Dedifferentiated amniotic fluid mesenchymal stem cell (primary cell): ENCODE measurements at regions not wholly inside any gene's neighbourhood (a gene's known extent, or its start where the extent isn't known, plus 50 kb on each side); places are given as distances from the start of the nearest gene placed in this dataset.
"Not testable (repeated sequence)": the region's sequence is repeated elsewhere in the genome, so short reads cannot be mapped to it uniquely, and the experiment has no call there.

Source experiments
- DNase-seq: peaks from one replicate; pipeline ENCODE4 v3.0.0-alpha.2; 2016; ENCODE audit errors: extremely low spot score

DNA sequence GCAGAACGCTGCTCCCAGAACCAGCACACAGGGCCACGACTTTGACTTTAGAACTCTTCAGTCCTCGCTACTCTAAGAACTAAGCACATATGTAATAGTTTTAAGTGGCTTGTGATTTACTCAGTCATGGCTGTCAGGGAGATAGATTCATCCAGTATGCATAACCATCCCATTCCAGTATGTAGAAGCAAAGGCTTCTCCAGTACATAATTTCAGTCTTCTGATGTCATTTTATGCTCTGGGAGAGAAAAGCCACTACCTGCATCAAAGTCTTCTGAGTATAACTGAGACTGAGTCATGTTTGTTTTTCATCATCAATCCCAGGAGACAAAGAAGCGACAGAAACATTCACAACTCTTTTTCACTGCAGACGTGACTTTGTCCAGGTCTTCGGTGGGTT, 885.7 kb downstream of the PLA2G4A start:
- DNase-seq, result no peak

DNA sequence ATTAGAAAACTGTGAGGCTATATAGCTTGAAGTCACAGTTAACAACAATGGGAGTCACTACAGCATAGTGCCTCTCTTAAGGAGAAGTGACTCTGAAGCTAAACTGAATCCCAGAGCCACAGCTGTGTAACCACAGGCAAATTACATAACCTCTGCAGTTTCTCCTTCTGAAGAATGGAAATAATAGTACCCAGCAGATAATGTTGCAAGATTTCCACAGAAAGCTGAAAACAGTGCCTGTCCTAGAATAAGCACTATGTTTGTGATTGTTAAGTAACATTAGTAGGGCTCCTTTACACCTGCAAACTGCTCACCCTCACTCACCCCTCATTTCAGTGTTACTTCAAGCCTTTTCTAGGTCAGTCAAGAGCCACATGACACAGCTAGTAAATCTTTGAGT, 886.7 kb downstream of the PLA2G4A start:
- DNase-seq, result no peak

DNA sequence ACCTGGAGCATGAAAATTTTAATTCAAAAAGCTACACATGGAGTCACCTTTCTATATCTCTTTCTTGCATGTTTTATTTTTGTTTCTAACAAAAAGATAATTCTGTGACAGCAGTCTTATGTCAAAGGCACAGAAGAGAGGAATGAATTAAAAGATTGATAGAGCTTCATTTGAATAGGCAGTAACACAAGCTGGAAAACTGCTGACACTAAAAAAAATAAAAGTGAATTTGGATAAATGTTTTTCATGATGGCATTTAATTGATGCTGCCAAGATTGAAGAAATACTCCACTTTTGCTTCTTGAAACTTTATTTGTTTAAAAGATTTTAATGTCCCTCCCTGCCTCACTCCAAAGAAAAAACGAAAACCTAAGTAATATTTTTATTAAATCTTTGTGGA, 887.4 kb downstream of the PLA2G4A start:
- no peak for DNase-seq

DNA sequence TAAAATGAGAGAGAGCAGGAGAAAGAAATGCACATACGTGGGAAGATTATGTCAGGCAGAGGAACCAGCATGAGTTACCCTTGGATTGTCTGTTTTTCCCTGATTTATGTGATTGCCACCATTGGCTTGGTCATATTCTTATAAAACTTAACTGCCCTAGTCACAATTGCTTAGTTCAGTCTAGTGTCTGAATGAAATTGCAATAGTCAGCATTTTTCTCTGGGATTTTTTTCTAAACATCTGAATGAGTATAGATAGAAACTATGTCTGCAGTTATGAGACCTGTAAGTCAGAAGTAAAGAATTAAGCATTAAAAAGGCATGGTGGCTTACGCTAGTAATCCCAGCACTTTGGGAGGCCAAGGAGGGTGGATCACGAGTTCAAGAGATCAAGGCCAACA, 889.8 kb downstream of the PLA2G4A start:
- no peak for DNase-seq

DNA sequence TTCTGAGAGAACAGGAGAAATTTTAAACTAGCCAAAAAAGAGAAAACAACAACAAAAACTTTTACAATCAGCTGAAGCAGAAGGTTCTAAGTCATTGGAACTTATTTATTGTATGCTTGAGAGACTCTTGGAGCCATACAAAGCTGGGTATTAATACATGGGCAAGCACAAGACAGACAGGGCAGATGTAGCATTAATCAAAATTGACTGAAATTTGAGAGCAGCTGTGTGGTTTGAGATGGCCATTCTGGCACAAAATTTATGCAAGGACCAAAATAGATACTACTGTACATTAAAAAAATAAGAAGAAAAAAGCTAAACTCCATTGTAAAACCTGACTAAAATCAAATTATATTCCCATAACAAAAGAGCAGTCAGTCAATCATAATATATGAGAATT, 892.5 kb downstream of the PLA2G4A start:
- DNase-seq, result no peak

DNA sequence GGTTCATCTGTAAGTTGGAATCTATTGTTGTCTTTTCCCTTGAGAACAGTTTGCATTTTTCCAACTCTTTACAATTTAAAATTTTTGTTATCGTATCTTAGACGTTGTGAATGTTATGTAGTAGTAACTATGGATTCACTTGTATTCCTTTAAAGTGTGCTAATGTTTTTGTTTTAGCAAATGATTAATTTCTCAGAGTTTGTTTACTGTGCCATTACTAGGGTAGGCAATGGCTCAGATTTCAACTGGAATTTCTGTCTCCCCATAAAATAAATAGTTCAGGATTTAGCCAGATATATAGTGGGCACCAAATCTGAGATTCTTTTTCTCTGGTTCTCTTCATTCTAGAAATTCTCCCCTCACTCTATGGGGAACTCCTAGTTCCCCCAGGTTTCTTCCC, 896.5 kb downstream of the PLA2G4A start:
- DNase-seq, result no peak

DNA sequence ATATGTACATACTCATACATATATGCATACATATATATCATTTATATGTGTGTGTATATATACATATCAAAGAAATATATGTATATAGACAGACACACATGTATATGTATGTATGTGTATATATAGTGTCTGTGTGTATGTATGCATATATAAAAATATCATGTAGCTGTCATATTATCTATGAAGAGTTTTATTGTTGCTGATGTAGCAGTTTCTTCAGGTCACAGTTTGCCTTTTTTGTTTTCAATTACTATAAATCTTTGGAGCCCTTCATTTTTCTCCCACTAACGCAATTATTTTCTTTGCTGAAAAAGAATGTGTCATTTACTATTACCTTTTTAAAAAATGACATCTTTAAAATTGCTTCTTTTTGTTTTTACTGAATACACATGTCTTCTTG, 904.5 kb downstream of the PLA2G4A start:
- DNase-seq, result no peak

DNA sequence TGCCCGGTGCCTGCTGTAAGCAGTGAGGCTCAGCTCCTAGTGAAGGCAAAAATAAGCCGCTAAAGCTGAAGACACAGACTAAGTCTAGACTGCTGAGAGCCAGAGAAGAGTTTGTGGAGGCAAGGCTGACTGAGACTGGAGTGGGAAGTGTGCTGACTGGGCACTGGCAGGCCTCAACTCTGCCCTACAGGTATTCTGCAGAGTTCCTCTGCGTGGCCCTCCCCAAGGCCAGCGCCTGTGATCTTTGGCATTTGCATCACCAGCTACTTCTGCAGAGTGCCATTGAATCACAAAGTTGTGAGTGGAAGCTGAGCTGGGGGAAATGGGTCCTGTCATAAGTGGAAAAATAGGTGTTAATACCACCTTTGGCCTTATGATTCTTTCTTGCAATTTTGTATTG, 905.7 kb downstream of the PLA2G4A start:
- no peak for DNase-seq

DNA sequence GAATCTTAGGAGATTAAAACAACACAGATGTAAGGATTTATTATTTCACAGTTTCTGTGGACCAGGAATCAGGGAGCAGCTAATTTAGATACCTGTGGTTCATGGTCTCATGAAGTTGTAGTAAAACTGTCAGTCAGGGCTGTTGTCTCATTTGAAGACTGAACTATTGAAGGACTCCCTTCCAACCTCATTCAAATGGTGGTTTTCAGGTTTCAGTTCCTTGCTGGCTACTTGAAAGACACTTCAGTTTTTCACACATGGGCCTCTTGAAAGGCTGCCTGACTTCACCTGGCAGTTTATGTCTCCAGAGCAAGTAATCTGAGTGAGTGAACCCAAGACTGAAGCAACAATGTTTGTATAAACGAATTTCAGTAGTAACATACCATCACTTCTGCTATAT, 915.9 kb downstream of the PLA2G4A start:
- DNase-seq, result no peak

DNA sequence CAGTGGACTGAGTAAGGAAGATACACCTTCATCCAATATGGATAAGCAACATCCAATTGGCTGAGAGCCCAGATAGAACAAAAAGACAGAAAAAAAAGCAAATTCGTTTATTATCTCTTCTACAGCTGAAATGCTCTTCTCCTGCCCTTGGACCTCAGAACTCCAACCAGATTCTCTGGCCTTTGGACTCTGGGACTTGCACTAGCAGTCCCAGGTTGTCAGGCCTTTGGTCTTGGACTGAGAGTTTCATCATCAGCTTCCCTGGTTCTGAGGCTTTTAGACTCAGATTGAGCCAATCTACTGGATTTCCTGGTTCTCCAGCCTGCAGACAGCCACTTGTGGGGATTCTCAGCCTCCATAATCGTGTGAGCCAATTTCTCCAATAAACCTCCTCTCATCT, 926.8 kb downstream of the PLA2G4A start:
- DNase-seq, result no peak

DNA sequence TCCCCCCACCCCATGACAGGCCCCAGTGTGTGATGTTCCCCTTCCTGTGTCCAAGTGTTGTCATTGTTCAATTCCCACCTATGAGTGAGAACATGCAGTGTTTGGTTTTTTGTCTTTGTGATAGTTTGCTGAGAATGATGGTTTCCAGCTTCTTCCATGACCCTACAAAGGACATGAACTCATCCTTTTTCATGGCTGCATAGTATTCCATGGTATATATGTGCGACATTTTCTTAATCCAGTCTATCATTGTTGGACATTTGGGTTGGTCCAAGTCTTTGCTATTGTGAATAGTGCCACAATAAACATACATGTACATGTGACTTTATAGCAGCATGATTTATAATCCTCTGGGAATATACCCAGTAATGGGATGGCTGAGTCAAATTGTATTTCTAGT, 927.9 kb downstream of the PLA2G4A start:
- DNase-seq, result not testable (repeated sequence)

DNA sequence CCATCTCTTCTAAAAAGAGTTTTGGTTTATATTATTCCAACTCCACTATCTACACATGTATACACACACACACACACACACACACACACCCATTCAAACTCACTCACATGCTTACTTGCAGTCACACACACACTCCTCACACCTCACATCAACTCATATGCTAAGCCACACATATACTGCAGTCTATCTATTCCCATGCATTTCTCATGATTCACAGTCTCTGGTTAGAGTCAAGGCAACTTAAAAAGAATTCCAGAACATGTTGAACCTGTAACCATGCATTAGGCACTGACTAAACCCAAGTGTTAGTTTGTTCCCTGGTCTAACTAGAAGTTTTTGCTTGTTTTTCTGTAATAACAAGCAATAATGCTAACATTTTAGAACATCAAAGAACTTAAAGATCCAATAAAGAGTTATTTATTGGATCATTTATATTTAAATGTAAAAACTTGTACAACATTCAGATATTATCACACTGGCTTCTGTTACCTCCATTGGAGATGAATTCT, 931.1 kb downstream of the PLA2G4A start:
- DNase-seq, result no peak

DNA sequence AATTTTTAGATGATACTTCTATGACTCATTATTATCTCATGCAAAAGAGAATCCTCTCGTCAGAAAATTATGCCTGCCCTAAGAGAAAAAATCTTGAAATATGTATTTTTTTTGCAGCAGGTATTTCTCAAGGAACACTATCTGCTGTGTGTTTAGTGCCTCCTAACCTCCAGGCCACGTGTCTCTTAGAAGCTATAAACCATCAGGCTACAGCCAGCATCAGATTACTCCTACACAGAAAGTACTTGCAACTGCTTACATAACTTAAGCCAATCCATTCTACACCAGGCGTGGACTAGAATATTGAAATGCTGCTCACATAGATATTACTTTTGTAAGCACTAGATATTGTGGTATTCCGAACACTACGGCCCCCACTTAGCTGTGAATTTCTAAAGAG, 933.4 kb downstream of the PLA2G4A start:
- no peak for DNase-seq

DNA sequence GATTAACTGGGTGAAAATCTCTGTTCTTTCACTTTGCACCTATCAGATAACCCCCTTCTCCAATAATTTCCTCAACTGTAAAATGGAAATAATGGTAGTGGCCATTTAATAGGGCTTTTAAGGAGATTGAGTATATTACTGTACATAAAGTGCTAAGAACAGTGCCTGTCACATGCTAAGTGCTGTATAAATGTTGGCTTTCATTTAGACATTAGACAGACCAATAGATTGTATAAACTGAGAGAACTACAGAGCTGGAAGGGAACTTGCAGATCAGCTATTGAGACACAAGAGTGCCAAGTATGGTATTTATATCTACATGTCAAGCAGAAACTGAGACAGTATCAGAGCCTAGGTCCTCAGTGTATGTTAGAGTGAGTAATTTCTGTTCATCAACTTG, 934.7 kb downstream of the PLA2G4A start:
- DNase-seq, result no peak

DNA sequence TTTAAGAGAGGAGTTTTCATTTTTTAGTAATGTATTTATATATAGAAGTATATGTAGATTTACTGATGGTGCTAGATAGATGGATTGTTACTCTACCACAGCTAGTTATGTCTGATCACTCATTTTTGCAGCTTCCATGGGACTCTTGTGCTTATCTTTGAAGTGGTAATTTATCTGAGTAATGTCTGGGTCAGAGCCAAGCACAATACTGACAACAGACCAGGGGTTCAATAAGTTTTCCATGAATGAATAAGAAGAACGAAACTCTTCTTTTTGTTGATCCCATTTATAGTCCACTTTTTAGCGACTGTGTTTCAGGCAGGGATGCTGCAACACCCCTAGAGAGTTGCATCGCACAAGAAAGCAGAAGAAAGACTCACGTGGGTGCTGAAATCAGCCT, 935.2 kb downstream of the PLA2G4A start:
- DNase-seq, result no peak

DNA sequence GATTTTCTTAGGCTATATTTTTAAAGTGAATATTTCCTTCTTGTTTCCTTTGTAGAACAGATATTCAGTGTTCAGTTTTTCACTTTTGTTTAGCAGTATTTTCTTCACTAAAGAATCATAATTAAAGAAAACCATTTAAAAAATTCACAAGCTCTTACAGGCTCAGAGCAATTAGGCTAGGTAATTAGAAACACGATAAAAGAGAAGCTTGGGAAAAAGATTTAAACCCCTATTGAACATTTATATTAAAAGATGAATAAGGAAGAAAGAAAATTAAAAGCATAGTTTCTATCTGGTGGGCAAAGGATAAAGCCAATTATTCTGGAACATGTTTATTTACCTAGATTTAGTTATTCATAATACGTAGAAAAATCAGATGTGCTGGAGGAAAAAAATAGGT, 942.6 kb downstream of the PLA2G4A start:
- no peak for DNase-seq

DNA sequence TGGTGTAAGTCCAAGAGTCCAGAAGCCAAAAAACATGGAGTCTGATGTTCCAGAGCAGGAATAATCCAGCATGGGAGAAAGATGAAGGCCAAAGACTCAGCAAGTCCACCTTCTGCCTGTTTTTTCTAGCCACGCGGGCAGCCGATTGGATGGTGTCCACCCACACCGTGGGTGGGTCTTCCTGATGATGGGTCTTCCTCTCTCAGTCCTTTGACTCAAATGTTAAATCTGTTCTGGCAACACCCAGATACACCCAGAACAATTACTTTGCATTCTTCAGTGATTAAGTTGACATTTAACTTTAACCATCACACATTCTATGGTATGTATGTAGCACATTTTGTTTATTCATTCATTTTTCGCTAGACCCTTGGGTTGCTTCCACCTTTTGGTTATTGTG, 944.4 kb downstream of the PLA2G4A start:
- DNase-seq, result no peak

DNA sequence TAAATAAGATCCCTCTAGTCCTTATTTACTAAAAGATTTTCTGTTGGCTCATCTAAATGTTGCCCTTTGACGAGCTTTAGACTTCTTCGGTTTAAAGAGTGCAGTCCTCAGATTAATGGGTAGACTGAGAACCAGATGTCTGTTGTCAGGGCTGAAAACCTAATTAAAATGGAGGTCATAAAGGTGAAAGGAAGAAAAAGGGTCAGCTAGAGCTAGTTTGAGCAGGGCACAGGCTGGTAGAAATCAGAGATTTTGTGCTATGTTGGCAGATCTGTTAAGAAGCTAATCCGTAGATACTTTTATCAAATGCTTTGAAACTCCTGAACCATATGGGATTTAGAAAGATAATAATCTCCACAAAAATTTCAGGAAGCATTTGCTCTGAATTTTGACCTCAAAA, 959.0 kb downstream of the PLA2G4A start:
- DNase-seq, result no peak

DNA sequence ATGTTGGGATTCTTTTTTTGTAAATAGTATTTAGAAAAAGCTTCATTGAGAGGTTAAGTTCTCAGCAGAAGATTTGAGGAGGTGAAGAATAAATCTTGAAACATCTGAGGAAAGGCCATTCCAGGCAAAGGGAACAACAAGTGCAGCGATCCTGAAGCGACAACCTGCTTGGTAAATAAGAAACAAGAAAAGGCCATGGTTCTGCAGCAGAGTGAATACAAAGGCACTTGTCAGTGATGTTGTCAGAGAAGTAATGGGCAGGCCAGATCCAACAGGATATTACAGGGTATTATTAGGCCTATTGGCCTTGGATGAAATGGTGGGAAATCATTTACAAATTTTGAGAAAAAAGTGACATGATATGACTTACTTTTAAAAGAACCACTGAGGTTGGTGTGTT, 960.0 kb downstream of the PLA2G4A start:
- no peak for DNase-seq

DNA sequence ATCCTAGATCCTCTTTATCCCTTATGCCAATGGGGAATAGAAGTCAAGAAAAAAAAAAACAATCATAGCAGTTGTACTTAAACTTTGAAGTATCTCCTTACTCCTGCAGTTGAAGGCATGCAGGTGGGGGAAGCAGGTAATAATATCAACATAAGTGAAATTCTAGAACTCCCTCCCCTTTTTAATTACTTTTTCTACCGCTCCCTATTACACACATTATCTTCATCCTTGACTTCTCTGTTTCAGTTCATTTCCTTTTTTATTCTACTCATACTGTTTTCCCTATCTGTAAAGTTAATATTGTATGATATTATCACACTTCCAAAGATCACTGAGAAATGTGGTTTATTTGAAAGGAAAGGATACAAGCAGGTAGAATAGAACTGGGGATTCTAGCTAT, 962.0 kb downstream of the PLA2G4A start:
- no peak for DNase-seq

DNA sequence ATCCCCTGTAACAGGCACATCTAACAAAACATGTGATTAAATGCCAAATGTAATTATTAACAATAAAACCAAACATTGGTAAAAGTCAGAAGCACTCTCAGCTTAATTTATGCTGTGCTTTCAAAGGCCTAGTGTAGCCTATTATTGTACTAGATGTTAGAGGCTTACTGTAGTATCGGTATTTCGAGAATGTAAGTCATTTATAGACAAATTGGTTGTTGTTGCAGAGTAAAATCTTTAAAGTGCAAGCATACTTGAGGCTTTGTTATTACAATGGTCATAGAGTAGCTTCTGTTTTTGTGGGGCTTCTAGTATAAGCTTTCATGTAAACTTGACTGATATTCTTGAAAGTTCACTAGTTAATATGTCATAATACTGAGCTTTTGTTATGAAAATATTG, 965.8 kb downstream of the PLA2G4A start:
- DNase-seq, result no peak

DNA sequence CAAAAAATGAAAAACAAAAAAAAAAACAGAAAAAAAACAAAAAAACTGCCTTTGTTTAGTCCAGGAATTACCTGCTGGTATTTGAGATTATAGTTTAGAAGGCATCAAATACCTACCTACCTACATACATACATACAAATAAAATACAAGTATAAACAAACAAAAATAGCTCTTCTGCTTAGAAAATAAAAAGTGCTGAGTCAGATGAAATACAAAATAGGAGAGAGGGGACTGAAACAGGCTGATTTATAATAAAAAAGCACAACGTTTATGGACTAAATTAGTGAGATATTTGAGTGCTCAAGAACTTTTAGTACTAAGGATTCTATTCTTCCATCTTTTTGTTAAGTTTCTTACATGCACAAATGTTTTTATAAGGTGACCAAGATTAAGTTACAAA, 980.8 kb downstream of the PLA2G4A start:
- DNase-seq, result no peak

DNA sequence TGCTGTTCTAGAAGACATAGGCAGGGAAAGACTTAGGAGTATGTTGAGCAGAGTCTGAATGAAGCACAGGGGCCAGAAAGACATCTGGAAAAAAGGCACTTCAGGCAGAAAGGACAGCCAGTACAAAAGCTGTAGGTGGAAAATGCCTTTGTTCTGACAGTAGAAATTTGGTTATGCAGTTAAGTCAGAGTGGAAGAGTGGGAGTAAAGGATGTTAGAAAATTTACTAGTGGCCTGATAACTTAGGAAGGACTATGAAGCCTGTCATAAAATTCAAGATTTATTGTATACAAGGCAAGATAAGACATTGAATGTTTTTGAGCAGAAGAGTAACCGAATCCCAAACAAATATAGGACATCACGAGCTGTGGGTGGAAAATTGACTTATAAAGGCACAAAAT, 987.9 kb downstream of the PLA2G4A start:
- no peak for DNase-seq

DNA sequence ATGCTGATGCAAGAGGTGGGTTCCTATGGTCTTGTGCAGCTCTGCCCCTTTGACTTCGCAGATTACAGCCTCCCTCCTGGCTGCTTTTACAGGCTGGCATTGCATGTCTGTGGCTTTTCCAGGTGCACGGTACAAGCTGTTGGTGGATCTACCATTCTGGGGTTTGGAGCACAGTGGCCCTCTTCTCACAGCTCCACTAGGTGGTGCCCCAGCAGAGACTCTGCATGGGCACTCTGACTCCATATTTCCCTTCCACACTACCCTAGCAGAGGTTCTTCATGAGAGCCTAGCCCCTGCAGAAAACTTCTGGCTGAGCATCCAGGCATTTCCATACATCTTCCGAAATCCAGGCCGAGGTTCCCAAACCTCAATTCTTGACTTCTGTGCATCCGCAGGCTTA, 989.0 kb downstream of the PLA2G4A start:
- DNase-seq, result no peak

DNA sequence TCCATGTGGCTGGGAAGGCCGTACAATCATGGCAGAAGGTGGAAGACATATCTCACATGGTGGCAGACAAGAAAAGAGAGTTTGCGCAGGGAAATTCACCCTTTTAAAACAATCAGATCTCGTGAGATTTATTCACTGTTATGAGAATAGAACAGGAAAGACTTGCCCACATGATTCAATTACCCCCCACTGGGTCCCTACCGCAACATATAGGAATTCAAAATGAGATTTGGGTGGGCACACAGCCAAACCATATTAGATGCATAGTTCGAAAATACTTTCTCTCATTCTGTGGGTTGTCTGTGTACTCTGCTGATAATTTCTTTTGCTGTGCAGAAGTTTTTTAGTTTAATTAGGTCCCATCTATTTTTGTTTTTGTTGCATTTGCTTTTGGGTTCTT, 990.3 kb downstream of the PLA2G4A start:
- no peak for DNase-seq
